ENCODE measurements at regions not wholly inside any gene's neighbourhood (a gene's known extent, or its start where the extent isn't known, plus 50 kb on each side); places are given as distances from the start of the nearest gene placed in this dataset.
A peak's percentile ranks its signal among the peaks of the same experiment; 100 is the strongest.

- DNase-seq = no peak
Observed at GRCh38 chr13:76406243-76406642, 480.0 kb downstream of the KCTD12 start.

- no peak for DNase-seq
Observed at GRCh38 chr13:76398425-76398824, 487.8 kb downstream of the KCTD12 start.

DNA sequence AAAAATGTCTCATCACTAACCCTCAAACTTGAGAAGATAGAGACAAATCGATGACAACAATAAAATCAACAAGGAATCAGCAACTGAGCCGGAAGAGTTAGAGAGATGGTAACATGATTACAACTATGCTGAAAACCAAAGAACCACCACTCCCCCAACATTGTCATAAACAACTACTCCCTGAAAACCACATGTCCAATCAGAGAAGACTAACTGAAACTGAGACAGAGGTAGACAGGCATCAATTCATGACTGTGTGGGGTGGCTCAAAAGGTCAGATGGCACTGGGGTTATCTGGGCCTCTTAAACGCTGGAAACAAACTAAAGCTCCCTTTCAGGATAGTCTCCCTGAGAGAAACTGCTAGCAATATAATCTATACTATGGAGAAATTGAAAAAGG is 488.8 kb downstream of the KCTD12 start:
- DNase-seq = no peak

DNA sequence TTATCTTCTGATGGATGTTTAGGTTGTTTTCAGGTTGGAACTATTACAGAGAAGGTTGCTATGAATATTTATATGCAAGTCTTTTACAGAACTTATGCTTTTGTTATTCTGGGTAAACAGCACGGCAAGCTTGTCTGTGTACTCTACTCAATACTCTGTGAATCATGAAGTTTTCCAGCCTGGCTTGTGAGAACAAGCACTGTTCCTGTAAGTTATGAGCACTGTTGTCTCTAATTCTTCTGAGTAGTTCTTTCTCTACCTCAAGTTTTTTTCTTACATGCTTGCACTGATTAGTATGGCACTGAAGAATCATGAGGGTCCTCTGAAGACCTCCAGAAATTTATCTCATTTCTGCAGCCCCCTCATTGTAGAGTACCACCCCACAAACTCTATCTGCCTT is 496.9 kb downstream of the KCTD12 start:
- no peak for DNase-seq

DNA sequence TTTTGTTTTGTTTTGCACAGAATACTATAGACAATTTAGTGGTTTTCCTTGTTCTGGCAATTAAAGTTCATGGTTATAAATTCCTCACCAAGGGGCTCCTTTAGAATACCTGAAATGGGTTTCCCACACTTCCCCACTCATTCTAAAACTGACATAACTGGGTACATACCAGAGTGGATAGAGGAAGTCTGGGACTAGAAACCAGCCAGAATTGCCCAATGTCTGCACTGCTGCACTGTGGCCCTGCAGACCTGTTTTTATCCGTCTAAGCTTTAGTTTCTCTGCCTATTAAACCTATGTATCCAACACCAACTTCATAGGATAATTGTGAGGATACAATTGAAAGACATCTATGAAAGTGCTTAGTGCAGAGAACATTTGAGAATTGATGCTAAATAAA is 498.6 kb downstream of the KCTD12 start:
- no peak for DNase-seq

DNA sequence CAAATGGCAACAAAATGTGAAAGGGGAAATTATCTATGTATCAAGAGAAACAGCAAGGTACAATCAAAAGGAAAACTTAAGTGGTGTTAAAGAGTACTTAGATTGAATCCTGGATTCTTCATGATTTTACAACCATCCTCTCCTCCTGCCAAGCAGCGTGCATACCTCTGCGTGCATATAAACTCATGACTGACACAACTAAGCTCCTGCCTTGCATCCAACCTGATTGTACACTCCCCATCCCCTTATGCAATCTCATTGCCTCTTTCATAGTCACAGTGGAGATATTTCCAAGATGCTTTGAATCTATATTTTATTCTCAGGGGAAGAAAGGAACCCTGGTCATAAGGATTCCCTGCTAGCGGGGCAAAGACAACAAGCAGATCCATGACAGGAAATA is 499.9 kb downstream of the KCTD12 start:
- DNase-seq = no peak

DNA sequence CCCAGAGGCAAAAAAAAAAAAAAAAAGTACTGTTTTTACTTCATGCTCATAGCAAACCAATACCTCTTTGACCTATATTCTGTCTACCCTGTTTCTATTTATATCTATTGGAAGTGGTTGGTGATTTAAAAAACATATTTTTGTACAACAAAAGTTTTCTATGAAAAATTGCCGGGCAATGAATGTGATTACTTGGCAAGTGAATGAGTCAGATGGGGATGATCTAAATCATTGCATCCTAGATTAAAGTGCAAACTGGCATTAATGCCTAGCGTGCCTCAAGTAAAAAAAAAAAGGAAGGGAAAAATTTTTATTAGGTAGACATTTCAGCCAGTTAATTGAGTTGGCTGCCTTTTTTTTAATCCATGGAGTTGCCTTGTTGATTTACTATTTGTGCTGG is 500.6 kb downstream of the KCTD12 start:
- DNase-seq = no peak

DNA sequence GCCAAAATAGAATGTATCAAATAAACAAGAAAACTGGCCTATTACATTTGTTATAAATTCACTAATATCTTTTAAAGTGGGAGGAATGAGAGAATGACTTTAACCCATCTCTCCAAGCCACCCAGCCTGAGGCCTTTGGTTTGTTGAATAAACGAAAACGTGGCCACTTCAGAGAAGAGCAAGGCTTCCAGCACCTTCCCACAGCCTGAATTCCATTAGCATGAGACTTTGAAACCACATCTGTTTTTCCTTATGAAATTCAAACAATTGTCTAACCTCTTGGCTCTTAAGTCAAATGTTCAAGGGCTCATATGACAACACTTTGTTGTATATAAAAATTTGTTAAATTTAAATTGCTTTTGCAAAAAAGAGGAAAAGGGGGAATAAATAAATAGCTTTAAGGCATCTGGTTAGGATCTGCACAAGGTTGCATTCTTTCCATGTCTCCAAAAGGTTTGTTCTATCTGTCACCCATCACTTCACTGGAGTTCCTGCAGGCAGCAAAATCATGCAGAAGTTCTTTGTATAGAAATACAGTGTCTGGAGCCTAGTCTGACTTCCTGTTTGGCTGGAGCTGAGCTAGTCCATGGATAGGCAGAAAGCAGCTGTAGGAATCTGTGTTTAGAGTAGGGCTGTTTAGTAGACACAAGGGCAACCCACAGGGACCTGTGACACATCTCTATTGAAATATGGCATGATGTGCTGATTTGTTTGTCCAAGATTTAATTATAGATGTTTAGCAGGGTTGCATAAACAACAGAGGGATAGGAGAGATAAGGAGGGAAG is 502.3 kb downstream of the KCTD12 start:
- DNase-seq = peak; percentile 49

DNA sequence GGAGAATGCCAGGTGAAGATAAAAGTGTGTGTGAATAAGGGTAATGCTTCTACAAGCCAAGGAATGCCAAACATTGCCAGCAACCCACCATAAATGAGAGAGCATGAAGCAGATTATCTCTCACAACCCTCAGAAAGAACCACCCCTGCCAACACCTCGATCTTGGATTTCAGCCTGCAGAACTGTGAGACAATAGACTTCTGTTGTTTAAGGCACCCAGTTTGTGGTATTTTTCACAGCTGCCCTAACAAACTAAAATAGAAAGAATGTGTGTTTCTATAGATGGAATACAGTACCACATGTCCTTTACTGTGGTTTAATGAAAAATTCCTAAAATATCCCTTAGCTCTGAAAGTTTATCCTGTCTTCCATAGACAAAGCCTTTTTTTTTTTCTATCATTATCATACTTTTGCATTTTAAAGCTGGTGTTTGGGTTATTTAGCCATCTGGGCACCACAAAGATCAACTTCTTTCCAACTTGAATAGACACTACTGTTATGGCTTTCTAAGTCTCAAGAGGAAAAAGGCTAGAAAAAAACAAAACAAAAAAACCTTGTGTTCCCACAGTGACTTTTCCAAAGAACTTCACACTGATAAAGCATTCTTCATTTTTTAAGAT is 505.6 kb downstream of the KCTD12 start:
- no peak for DNase-seq

DNA sequence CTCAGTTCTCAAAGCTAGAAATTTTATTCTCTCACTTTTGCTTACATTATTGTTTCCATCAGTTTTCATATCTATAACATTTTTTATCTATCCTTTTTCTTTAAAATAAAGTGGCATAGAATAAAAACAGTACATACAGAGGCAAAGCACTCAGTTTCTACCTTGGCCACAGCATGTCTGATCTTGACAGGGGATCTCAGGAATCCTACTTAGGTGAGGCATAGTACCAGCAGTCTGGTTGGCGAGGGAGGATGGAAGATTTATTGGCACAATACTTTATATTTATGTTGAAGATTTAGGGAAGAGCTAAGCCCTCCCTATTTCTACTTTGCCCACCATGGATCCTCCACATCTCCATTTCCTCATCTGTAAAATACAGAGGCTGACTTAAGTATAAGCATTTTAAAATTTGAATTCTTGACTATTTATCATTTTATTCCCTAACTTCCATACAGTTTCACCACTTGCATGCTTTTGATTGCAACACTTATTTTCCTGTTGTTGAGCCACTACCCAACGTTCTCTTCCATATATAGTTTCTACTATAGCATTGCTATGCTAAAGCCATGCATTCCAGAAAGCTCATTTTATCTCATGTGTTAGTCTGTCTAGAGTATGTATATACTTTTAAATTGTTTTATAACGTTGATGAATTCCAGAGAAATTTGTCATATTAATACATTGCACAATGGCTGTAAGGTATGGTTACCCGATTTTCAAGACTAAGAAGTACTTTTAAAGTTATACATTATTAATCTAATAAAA is 506.7 kb downstream of the KCTD12 start:
- no peak for DNase-seq

GRCh38 chr13:76378767-76379166 is 507.4 kb downstream of the KCTD12 start:
- no peak for DNase-seq

GRCh38 chr13:76363682-76364289 is 522.4 kb downstream of the KCTD12 start:
- DNase-seq = no peak

- DNase-seq = no peak
Observed at GRCh38 chr13:76361868-76362267, 524.3 kb downstream of the KCTD12 start.

DNA sequence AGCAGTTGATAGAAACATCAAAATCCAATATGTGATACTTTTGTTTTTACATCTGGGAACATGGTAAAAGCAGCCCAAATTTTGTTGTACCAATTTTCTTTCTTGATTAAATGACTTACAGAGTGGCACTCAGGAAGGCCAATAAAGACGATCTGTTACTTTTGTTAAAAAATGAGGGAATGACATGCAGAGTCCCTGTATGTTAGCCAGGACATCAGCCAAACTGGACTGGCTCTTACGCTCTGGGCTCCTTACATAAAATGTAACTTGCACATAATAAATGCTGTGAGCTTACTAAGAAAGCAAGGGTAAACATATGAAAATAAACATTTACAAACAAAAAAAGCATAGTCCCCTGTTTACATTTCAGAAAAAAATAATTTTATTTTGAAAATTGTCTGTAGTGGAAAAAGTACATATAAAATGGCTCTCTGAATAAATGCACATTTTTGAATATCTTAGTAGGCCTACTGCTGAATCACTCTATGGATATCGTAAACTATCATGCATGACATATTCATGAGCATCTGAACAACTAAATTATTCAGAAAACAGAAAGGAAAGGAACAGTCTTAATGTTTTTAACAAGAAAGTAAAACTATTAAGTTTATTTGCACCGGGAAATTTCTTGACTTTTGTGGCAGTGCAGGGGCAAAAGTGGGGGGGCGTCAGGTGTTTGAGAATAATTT is 534.5 kb downstream of the KCTD12 start:
- DNase-seq = no peak

- DNase-seq = no peak
Observed at GRCh38 chr13:76350399-76350798, 535.8 kb downstream of the KCTD12 start.

DNA sequence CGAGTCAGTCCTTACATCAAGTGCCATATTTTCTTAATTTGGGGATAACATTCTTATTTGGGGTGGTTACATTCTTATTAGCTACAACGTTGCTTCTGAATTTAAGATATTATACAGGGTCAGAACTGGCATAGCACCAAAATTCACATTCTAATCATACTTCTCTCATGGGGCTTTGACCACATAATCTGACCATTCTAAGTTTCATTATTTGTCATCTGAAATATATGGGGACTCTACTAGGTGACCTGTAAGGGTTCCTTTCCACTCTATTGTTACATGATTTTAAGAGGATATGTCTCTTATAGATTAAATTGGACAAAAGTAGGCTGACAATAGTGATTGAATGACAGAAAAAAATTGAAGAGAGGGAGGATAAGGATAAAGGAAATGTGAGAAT is 536.5 kb downstream of the KCTD12 start:
- no peak for DNase-seq

GRCh38 chr13:76339649-76340048 is 546.6 kb downstream of the KCTD12 start:
- DNase-seq = no peak

- no peak for DNase-seq
Observed at GRCh38 chr13:76338003-76338402, 548.2 kb downstream of the KCTD12 start.

DNA sequence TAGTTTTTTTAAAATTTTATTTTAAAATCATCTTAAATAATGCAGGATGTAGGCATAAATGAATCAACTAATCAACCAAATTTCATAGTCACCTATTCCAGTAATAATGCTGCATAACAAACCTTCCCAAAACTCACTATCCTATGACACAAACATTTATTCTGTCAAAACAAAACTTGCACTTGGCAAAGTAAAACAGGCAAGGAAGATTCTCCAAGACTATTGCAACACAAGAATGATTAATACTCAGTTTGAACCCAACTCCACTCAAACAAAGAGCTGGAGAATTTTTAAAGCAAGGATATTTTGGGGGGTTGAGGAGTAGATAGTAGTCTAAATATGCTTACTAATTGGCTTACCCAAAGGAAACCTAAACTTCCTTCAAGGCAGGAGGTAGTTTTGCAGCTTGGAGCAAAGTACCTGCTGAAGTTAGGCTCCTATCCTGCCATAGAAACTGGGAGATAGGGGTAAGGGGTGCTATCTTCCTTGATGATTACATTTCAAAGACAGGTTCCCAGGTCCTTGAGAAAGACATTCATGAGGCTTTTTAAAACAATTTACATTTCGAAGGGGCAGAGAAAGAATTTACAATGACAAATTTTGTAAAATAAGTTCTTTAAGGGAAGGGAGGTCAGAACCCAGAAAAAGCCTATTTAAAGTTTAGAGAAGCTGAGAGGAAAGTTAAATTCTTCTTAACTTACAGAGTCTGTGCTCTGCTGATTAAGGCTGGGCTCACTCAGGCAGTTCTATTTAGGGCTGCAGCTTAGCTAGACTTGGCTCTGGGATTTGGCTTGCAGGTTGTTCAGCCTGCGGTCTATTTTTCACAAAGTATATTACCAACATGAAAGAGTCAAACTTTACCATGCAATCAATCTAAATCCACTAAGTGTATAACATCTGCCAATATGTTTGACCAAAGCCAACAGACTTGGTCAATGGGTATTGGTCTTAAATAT is 549.0 kb downstream of the KCTD12 start:
- DNase-seq = no peak

- DNase-seq = no peak
Observed at GRCh38 chr13:76335463-76335862, 550.7 kb downstream of the KCTD12 start.

GRCh38 chr13:76331943-76332712 is 554.1 kb downstream of the KCTD12 start:
- peak; percentile 69 for DNase-seq

All from COR-L47 (cell line).